NB4 (cell line): ENCODE measurements at regions not wholly inside any gene's neighbourhood (a gene's known extent, or its start where the extent isn't known, plus 50 kb on each side); places are given as distances from the start of the nearest gene placed in this dataset.

Experiments used
- DNase-seq: peaks from one replicate; pipeline ENCODE4 v3.0.0; 2010; ENCODE audit warnings: low read depth
- H3K4me3 ChIP-seq: one replicate; pipeline ENCODE4 v1.5.1; 2011; ENCODE audit warnings: mild to moderate bottlenecking, low read depth, low read length, moderate library complexity
- MYC ChIP-seq: IDR thresholded peaks from 2 replicates; pipeline ENCODE4 v1.6.1; 2011; ENCODE audit warnings: low read depth, low read length
- POLR2A ChIP-seq: IDR thresholded peaks from 2 replicates; pipeline ENCODE4 v1.6.1; 2011; ENCODE audit warnings: mild to moderate bottlenecking; ENCODE audit not compliant: insufficient read length; ENCODE audit errors: extremely low read depth
- TF ChIP-seq, protein P1 (sequence below): IDR thresholded peaks from 2 replicates; pipeline ENCODE4 v1.6.1; 2011; ENCODE audit warnings: low read depth, low read length
- TF ChIP-seq, protein P2 (sequence below): IDR thresholded peaks from one replicate; pipeline ENCODE4 v1.5.1; 2012; ENCODE audit warnings: low read depth, low read length

DNA sequence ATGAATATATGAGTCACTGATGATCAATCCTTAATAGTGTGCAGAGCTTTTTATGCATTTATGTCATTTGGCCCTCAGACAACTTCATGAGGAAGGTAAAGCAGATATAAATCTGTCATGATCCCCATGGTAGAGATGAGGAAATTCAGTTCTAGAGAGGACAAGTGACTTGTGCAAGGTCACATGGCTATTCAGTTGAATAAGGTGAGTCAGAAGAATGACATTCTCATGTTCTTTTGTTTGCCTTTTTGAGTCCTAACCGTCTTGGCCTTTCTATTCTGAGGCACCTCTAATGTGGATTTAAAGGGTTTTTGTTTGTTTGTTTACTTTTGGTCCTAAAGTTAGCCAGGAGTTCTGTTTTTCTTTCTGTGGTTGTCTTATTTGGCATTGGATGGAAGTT lies 116.2 kb upstream of the ELAC2 start:
- TF ChIP-seq, protein P1, sequence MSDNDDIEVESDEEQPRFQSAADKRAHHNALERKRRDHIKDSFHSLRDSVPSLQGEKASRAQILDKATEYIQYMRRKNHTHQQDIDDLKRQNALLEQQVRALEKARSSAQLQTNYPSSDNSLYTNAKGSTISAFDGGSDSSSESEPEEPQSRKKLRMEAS: no peak
- TF ChIP-seq MYC: no peak
- TF ChIP-seq POLR2A: no peak
- TF ChIP-seq, protein P2, sequence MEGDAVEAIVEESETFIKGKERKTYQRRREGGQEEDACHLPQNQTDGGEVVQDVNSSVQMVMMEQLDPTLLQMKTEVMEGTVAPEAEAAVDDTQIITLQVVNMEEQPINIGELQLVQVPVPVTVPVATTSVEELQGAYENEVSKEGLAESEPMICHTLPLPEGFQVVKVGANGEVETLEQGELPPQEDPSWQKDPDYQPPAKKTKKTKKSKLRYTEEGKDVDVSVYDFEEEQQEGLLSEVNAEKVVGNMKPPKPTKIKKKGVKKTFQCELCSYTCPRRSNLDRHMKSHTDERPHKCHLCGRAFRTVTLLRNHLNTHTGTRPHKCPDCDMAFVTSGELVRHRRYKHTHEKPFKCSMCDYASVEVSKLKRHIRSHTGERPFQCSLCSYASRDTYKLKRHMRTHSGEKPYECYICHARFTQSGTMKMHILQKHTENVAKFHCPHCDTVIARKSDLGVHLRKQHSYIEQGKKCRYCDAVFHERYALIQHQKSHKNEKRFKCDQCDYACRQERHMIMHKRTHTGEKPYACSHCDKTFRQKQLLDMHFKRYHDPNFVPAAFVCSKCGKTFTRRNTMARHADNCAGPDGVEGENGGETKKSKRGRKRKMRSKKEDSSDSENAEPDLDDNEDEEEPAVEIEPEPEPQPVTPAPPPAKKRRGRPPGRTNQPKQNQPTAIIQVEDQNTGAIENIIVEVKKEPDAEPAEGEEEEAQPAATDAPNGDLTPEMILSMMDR: no peak
- no peak overlapping the region for H3K4me3 ChIP-seq
- no peak for DNase-seq

DNA sequence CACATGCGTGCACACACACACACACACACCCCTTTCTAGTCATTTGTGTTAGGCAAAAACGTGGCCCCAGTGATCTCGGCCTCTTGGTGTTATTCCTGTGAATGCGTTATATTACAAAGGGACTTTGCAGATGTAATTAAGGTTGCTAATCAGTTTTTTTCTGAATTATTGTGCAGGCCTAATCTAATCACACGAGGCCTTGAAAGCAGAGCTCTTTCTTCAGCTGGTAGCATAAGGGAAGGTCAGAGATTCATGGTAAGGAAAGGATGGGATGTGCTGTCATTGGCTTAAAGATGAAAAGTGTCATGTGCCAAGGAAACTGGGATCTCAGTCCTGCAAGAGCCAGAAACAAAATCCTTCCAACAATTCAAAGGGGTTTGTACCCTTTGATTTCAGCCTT lies 113.4 kb upstream of the ELAC2 start:
- DNase-seq: no peak
- no peak overlapping the region for H3K4me3 ChIP-seq
- TF ChIP-seq POLR2A (no peak), MYC (no peak)
- TF ChIP-seq, protein P1: no peak
- TF ChIP-seq, protein P2: no peak

DNA sequence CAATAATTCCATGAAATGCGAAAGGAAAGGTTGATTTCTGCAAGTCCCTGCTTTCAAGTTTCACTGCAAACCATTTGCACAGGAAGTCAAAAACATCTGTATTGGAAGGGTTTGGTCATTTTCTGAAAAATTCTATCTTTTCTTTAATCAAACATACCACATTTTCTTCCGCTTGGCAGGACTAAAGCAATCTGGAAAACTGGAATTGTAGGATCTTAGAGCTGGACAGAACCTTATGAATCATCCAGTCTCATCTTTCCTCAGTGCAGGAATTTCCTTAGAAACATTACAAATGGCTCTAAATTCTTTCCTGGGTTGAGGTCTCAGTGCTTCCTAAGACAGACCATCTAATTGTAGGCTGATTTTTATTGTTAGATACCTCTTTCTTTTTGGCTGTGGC lies 111.5 kb upstream of the ELAC2 start:
- TF ChIP-seq POLR2A (no peak), MYC (no peak)
- TF ChIP-seq, protein P2: no peak
- TF ChIP-seq, protein P1: no peak
- H3K4me3 ChIP-seq: no peak overlapping the region
- DNase-seq: no peak

DNA sequence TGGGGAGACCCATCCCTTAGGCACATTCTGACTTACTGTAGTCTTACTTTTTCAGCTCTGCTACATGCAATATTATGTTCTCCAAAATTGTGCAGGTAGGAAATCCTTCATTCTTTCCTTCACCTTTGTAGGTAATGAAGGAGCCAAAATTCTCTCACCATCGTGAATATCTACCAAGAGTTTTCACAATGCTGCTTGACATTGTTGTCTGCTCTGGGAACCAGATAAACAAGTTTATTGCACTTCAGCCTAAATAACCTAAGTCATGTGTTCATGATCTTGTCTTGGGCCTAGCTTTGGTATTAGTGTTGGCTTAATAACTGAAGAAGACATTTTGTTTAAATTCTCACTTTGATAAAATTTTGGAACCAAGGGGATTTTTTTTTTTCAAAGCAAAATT lies 110.8 kb upstream of the ELAC2 start:
- H3K4me3 ChIP-seq: no peak overlapping the region
- TF ChIP-seq, protein P2: no peak
- TF ChIP-seq POLR2A (no peak), MYC (no peak)
- TF ChIP-seq, protein P1: no peak
- DNase-seq: no peak

DNA sequence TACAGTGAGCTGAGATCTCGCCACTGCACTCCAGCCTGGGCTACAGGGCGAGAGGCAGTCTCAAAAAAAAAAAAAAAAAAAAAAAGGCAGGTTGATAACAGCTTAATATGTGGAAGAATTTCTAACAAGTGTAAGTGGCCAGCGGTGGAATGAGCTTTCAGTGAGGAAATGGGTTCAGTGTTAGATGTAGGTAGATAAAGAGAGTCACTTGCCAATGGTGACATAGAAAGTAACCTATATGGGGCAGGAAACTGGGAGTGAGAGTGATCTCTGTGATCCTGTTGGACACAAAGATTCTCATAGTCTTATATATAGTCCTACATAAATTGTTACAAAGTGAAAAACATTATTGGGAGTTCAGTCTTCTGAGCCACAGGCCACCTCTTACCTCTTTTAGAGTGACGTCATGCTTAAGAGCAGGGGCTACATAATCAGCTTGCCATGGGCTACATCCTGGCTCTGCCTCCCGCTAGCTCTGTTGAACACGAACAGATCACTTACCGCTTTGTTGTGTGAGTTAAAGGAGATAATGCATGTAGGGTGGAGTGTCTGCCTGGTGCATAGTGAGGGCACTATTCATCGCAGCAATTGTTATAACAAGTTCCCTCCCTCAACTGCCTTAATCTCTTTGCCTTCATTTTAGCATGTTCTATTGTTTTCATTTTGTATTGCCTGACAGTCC lies 110.2 kb upstream of the ELAC2 start:
- no peak for DNase-seq
- TF ChIP-seq, protein P1: no peak
- TF ChIP-seq POLR2A: no peak
- no peak for TF ChIP-seq MYC
- TF ChIP-seq, protein P2: no peak
- no peak overlapping the region for H3K4me3 ChIP-seq
